Testis (tissue), 2 donors: ENCODE measurements at regions not wholly inside any gene's neighbourhood (a gene's known extent, or its start where the extent isn't known, plus 50 kb on each side); places are given as distances from the start of the nearest gene placed in this dataset.

Source experiments
- CTCF ChIP-seq, 3 experiments: fragments of 450-650 bp in 2 of 3; fragments of 200-600 bp in 1 of 3; sonication (generic) in 1 of 3; IDR thresholded peaks; one replicate each; pipeline ENCODE4 v1.5.1; 2016 to 2019; ENCODE audit warnings: antibody characterized with exemption in 3 of 3, mild to moderate bottlenecking in 2 of 3, moderate library complexity in 1 of 3
- POLR2A ChIP-seq: fragments of 450-650 bp; IDR thresholded peaks from one replicate; pipeline ENCODE4 v1.6.1; 2017; ENCODE audit warnings: antibody characterized with exemption, mild to moderate bottlenecking, moderate library complexity

- TF ChIP-seq CTCF (IDR thresholded peaks at IDR 0.05) (no peak), POLR2A (no peak)
Observed at GRCh38 chr14:37865719-37866549, 270.5 kb downstream of the TTC6 start.
